HG02885 (cell line): ENCODE measurements at regions not wholly inside any gene's neighbourhood (a gene's known extent, or its start where the extent isn't known, plus 50 kb on each side); places are given as distances from the start of the nearest gene placed in this dataset.
"Not testable (repeated sequence)": the region's sequence is repeated elsewhere in the genome, so short reads cannot be mapped to it uniquely, and the experiment has no call there.

Experiments
- ATAC-seq: cut with Tn5 transposase; IDR thresholded peaks from one replicate; pipeline ENCODE4 v1.9.1; 2021; ENCODE audit warnings: mild to moderate bottlenecking; ENCODE audit not compliant: unreplicated experiment, poor library complexity

DNA sequence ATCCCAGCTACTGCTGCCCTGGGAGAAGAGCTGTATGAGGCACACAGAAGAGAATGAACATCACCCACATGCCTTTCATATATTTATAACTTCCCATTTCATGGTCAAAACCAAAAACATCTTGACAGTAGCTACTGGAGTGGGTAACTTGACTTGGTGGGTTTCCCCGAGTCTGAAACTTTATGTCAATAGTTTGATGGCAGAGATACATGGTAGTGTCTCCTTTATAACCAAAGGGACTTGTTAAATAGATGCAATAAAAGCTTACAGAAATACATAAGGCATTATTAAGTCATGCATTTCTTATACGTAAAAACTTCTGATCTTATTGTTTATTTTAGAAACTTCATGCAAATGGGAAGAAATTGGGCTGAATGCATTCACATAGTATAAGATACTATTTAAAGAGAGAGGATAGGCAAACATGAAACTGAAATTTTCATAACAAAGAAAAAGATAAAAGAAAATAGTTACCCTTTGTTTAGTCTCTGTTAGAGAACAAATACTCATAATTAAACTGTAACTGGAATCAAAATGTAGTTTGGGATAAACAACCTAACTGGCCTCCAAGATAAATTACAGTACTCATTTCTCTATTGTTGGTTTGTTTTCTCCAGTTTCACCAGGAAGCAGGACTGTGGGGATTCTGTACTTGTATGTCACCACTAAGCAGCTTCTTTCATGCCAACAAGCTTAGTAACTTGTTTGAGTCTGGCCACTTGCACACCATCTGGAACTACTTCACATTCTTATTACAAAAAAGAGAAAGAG lies 459.3 kb upstream of the MEF2C start:
- ATAC-seq = peak; percentile 44

- ATAC-seq = no peak
Measured at GRCh38 chr5:89338935-89339334, 456.0 kb upstream of the MEF2C start.

DNA sequence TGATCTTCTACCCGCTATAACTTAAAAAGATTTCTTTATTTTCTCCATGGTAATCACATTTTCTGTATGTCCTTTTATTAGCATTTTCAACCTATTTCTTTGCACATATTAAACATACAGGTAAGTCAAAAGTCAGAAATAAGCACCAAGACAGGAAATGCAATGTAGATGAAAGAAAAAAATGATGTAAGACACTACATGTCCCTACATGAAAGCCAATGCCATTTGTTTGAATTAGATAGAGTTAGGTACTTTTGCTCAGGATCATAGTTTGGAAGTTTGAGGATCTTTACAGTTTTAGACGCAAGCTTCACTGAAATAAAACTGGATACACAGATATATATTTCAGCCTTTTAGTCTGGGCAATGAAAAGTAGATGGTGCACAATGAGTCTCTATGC lies 453.1 kb upstream of the MEF2C start:
- no peak for ATAC-seq

GRCh38 chr5:89330140-89330539 lies 447.2 kb upstream of the MEF2C start:
- no peak for ATAC-seq

GRCh38 chr5:89327608-89328007 lies 444.6 kb upstream of the MEF2C start:
- no peak for ATAC-seq

GRCh38 chr5:89324990-89325389 lies 442.0 kb upstream of the MEF2C start:
- ATAC-seq = no peak

- no peak for ATAC-seq
Measured at GRCh38 chr5:89320421-89321277, 437.7 kb upstream of the MEF2C start.

- not testable (repeated sequence) for ATAC-seq
Measured at GRCh38 chr5:89317838-89318237, 434.9 kb upstream of the MEF2C start.

- ATAC-seq = no peak
Measured at GRCh38 chr5:89315286-89316100, 432.5 kb upstream of the MEF2C start.

GRCh38 chr5:89313804-89314588 lies 431.0 kb upstream of the MEF2C start:
- peak; percentile 97 for ATAC-seq

GRCh38 chr5:89313044-89313443 lies 430.1 kb upstream of the MEF2C start:
- no peak for ATAC-seq

DNA sequence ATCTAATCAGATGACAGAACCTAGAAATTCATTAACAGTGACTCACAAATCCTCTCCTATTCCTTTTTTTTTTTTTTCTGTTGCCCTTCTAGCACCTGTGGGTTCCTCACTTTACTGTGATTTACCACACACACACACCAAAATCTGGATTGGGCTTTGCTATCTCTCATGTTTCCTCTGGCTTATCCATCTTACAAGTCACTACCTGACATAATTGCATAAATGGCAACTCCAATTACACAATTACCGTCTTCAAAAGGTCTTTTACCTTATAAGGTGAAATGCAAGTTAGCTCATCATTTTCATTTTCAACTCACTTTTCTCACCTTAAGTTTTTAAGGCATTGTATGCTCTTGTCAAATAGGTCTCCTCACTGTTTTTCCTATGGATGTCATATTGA lies 426.3 kb upstream of the MEF2C start:
- ATAC-seq = no peak

GRCh38 chr5:89308606-89309040 lies 425.6 kb upstream of the MEF2C start:
- ATAC-seq = peak; percentile 95

DNA sequence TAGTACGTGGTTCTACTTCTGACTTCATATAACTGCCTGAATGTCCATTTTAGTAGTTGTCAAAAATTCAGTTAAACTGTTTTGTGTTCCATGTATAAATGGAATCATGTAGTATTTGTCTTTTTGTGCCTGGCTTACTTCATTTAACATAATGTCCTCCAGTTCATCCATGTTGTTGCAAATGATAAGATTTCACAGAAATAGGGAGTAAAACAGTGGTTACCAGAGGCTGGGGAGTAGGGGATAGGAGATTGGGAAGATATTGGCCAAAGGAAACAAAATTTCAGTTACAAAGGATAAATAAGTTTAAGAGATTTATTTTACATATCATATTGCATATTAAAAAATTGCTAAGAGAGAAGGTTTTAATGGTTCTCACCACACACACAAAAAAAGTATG lies 425.0 kb upstream of the MEF2C start:
- ATAC-seq = no peak

GRCh38 chr5:89307141-89307540 lies 424.2 kb upstream of the MEF2C start:
- ATAC-seq = not testable (repeated sequence)

DNA sequence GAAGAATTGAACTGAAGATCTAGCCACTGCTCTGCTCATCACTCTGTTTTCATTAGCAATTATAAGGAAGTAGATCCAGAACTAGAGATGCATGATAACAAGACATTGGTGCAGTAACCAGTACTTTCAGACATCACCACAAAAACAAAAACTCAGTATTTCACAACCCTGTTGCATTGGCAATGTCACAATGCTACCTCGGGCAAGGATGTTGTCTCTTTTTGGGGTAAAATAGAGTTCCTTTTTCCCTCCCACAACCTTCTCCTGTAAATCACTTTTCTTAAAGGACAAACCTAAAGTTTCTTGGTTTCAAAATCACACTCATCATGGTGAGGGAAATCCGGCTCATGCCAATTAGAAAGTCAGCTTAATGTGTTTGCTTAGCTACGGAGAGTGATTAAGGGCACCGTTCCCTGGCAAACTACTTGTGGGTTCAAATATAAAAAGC lies 420.1 kb upstream of the MEF2C start:
- peak; percentile 58 for ATAC-seq

- peak; percentile 12 for ATAC-seq
Measured at GRCh38 chr5:89302102-89302891, 419.3 kb upstream of the MEF2C start.

GRCh38 chr5:89301321-89302025 lies 418.5 kb upstream of the MEF2C start:
- peak; percentile 77 for ATAC-seq
